ENCODE measurements at regions not wholly inside any gene's neighbourhood (a gene's known extent, or its start where the extent isn't known, plus 50 kb on each side); places are given as distances from the start of the nearest gene placed in this dataset.

DNA sequence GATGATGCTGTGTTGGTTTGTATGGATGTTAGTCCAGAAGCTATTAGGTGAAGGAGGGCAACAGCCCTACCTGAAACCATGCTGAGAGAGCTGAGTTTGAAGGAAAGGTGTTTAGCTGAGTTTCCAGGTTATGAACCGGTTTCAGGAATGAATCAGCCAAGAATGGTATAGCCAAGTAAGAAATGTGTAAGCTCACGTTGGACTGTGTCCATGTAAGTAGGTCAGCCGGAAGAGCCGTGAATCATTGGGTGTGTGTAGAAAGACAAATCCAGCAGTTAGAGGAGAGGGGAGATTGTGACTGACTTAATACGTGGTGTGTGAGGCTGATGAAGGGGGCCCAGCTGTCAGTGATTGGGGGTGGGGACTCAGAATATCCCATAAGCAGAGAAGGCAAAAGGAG is 77.2 kb upstream of the SPIN4 start:
- no peak for ATAC-seq
- TF ChIP-seq TCF4 (CRISPR knock-in tag; IDR thresholded peaks at IDR 0.05; ENCODE audit: borderline replicate concordance) (no peak), ZNF8 (CRISPR knock-in tag; IDR thresholded peaks at IDR 0.05) (no peak), RARB (CRISPR knock-in tag; IDR thresholded peaks at IDR 0.05) (no peak), SNAI2 (CRISPR knock-in tag; IDR thresholded peaks at IDR 0.05) (no peak), ZNF70 (CRISPR knock-in tag; IDR thresholded peaks at IDR 0.05) (no peak)
- TF ChIP-seq, protein P1, sequence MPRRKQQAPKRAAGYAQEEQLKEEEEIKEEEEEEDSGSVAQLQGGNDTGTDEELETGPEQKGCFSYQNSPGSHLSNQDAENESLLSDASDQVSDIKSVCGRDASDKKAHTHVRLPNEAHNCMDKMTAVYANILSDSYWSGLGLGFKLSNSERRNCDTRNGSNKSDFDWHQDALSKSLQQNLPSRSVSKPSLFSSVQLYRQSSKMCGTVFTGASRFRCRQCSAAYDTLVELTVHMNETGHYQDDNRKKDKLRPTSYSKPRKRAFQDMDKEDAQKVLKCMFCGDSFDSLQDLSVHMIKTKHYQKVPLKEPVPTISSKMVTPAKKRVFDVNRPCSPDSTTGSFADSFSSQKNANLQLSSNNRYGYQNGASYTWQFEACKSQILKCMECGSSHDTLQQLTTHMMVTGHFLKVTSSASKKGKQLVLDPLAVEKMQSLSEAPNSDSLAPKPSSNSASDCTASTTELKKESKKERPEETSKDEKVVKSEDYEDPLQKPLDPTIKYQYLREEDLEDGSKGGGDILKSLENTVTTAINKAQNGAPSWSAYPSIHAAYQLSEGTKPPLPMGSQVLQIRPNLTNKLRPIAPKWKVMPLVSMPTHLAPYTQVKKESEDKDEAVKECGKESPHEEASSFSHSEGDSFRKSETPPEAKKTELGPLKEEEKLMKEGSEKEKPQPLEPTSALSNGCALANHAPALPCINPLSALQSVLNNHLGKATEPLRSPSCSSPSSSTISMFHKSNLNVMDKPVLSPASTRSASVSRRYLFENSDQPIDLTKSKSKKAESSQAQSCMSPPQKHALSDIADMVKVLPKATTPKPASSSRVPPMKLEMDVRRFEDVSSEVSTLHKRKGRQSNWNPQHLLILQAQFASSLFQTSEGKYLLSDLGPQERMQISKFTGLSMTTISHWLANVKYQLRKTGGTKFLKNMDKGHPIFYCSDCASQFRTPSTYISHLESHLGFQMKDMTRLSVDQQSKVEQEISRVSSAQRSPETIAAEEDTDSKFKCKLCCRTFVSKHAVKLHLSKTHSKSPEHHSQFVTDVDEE (CRISPR knock-in tag; IDR thresholded peaks at IDR 0.05): no peak

DNA sequence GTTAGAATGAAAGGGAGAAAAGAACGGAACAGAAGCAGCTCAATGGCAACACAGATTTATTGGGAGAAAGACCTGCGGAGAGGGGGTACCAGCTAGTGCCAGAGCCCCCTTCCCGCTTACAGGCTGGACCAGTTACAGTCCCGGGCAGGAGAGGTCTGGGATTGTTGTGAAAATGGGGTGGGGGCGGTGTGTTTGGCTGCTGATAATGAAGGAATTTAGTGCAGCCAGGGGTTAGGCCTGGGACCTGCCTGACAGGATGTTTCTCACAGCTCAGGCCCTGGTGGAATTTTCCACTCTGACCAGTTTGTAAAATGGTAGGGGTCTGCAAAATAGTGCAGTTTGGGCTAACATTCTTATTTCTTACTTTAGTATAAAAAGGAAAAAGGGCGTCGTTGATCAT is 75.4 kb upstream of the SPIN4 start:
- no peak for TF ChIP-seq OSR1 (CRISPR knock-in tag; IDR thresholded peaks at IDR 0.05)
- TF ChIP-seq TCF4 (CRISPR knock-in tag; IDR thresholded peaks at IDR 0.05; ENCODE audit: borderline replicate concordance): no peak
- no peak for TF ChIP-seq ARNTL (CRISPR knock-in tag; IDR thresholded peaks at IDR 0.05; ENCODE audit: borderline replicate concordance, low read depth)
- TF ChIP-seq ESRRG (CRISPR knock-in tag; IDR thresholded peaks at IDR 0.05): no peak
- TF ChIP-seq ZC3H10 (CRISPR knock-in tag; IDR thresholded peaks at IDR 0.05): no peak
- TF ChIP-seq, protein P2, sequence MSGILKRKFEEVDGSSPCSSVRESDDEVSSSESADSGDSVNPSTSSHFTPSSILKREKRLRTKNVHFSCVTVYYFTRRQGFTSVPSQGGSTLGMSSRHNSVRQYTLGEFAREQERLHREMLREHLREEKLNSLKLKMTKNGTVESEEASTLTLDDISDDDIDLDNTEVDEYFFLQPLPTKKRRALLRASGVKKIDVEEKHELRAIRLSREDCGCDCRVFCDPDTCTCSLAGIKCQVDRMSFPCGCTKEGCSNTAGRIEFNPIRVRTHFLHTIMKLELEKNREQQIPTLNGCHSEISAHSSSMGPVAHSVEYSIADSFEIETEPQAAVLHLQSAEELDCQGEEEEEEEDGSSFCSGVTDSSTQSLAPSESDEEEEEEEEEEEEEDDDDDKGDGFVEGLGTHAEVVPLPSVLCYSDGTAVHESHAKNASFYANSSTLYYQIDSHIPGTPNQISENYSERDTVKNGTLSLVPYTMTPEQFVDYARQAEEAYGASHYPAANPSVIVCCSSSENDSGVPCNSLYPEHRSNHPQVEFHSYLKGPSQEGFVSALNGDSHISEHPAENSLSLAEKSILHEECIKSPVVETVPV (CRISPR knock-in tag; IDR thresholded peaks at IDR 0.05): no peak
- TF ChIP-seq ZNF8 (CRISPR knock-in tag; IDR thresholded peaks at IDR 0.05): no peak
- TF ChIP-seq, protein P3, sequence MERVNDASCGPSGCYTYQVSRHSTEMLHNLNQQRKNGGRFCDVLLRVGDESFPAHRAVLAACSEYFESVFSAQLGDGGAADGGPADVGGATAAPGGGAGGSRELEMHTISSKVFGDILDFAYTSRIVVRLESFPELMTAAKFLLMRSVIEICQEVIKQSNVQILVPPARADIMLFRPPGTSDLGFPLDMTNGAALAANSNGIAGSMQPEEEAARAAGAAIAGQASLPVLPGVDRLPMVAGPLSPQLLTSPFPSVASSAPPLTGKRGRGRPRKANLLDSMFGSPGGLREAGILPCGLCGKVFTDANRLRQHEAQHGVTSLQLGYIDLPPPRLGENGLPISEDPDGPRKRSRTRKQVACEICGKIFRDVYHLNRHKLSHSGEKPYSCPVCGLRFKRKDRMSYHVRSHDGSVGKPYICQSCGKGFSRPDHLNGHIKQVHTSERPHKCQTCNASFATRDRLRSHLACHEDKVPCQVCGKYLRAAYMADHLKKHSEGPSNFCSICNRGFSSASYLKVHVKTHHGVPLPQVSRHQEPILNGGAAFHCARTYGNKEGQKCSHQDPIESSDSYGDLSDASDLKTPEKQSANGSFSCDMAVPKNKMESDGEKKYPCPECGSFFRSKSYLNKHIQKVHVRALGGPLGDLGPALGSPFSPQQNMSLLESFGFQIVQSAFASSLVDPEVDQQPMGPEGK (CRISPR knock-in tag; IDR thresholded peaks at IDR 0.05; ENCODE audit: borderline replicate concordance): no peak
- TF ChIP-seq CSDC2 (CRISPR knock-in tag; IDR thresholded peaks at IDR 0.05): no peak
- no peak for TF ChIP-seq PPARA (CRISPR knock-in tag; IDR thresholded peaks at IDR 0.05; ENCODE audit: borderline replicate concordance)
- TF ChIP-seq, protein P4, sequence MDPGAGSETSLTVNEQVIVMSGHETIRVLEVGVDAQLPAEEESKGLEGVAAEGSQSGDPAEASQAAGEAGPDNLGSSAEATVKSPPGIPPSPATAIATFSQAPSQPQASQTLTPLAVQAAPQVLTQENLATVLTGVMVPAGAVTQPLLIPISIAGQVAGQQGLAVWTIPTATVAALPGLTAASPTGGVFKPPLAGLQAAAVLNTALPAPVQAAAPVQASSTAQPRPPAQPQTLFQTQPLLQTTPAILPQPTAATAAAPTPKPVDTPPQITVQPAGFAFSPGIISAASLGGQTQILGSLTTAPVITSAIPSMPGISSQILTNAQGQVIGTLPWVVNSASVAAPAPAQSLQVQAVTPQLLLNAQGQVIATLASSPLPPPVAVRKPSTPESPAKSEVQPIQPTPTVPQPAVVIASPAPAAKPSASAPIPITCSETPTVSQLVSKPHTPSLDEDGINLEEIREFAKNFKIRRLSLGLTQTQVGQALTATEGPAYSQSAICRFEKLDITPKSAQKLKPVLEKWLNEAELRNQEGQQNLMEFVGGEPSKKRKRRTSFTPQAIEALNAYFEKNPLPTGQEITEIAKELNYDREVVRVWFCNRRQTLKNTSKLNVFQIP (CRISPR knock-in tag; IDR thresholded peaks at IDR 0.05; ENCODE audit: borderline replicate concordance, low read depth): no peak
- TF ChIP-seq RARB (CRISPR knock-in tag; IDR thresholded peaks at IDR 0.05): no peak
- TF ChIP-seq, protein P5, sequence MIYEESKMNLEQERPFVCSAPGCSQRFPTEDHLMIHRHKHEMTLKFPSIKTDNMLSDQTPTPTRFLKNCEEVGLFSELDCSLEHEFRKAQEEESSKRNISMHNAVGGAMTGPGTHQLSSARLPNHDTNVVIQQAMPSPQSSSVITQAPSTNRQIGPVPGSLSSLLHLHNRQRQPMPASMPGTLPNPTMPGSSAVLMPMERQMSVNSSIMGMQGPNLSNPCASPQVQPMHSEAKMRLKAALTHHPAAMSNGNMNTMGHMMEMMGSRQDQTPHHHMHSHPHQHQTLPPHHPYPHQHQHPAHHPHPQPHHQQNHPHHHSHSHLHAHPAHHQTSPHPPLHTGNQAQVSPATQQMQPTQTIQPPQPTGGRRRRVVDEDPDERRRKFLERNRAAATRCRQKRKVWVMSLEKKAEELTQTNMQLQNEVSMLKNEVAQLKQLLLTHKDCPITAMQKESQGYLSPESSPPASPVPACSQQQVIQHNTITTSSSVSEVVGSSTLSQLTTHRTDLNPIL (CRISPR knock-in tag; IDR thresholded peaks at IDR 0.05; ENCODE audit: low read depth): no peak
- TF ChIP-seq ZNF565 (CRISPR knock-in tag; conservative IDR thresholded peaks at IDR 0.05; ENCODE audit: low read depth): no peak
- TF ChIP-seq SNAI2 (CRISPR knock-in tag; IDR thresholded peaks at IDR 0.05): no peak
- no peak for TF ChIP-seq ZNF70 (CRISPR knock-in tag; IDR thresholded peaks at IDR 0.05)
- TF ChIP-seq ZFP3 (CRISPR knock-in tag; IDR thresholded peaks at IDR 0.05): no peak
- no peak for ATAC-seq

DNA sequence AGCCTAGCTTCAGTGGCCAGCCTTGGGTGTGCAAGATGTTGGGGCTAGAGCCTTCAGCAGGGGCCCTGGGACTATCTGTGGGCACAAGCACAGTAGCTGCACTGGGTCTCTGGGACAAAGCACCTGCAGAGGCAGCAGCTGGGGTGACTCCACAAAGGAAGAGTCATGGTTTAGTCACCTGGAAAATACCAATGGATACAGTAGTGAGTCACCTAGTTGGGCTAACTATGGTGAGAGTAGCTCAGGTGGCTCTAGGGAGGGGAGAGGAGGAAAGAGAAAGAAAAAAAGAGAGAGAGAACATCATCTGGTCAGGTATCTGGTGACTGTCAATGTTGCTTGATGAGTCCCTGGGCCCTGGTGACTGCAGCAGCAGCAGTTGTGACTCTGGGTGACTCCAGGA is 72.9 kb upstream of the SPIN4 start:
- no peak for ATAC-seq
- TF ChIP-seq TOX (CRISPR knock-in tag; IDR thresholded peaks at IDR 0.05; ENCODE audit: borderline replicate concordance) (no peak), OSR1 (CRISPR knock-in tag; IDR thresholded peaks at IDR 0.05) (no peak), GLIS3 (CRISPR knock-in tag; IDR thresholded peaks at IDR 0.05) (no peak), TCF4 (CRISPR knock-in tag; IDR thresholded peaks at IDR 0.05; ENCODE audit: borderline replicate concordance) (no peak), ZFP30 (CRISPR knock-in tag; IDR thresholded peaks at IDR 0.05) (no peak), ZNF70 (CRISPR knock-in tag; IDR thresholded peaks at IDR 0.05) (no peak), PPARA (CRISPR knock-in tag; IDR thresholded peaks at IDR 0.05; ENCODE audit: borderline replicate concordance) (no peak), SNAI2 (CRISPR knock-in tag; IDR thresholded peaks at IDR 0.05) (no peak), ZNF8 (CRISPR knock-in tag; IDR thresholded peaks at IDR 0.05) (no peak), ZC3H10 (CRISPR knock-in tag; IDR thresholded peaks at IDR 0.05) (no peak), ZFP3 (CRISPR knock-in tag; IDR thresholded peaks at IDR 0.05) (no peak), BACH2 (CRISPR knock-in tag; IDR thresholded peaks at IDR 0.05; ENCODE audit: borderline replicate concordance) (no peak), CSDC2 (CRISPR knock-in tag; IDR thresholded peaks at IDR 0.05) (no peak)
- TF ChIP-seq, protein P2 (CRISPR knock-in tag; IDR thresholded peaks at IDR 0.05): no peak
- TF ChIP-seq, protein P1 (CRISPR knock-in tag; IDR thresholded peaks at IDR 0.05): no peak
- TF ChIP-seq, protein P5 (CRISPR knock-in tag; IDR thresholded peaks at IDR 0.05; ENCODE audit: low read depth): no peak

All from SK-N-SH treated with all-trans-retinoic acid at 6 μM for 48 hours (cell line).